IMR-90 (cell line): ENCODE measurements at regions not wholly inside any gene's neighbourhood (a gene's known extent, or its start where the extent isn't known, plus 50 kb on each side); places are given as distances from the start of the nearest gene placed in this dataset.

Source experiments
- ATAC-seq: fragments of 200-7000 bp; cut with Tn5 transposase; 2 replicates; pipeline ENCODE4 v1.9.1; 2020; ENCODE audit warnings: low read depth, mild to moderate bottlenecking, moderate library complexity
- BruUV-seq: library from RNA; stranded (reverse); fragments of 400-500 nt; replicated peaks from 2 replicates; lab custom pipeline; 2021; lab: Mats Ljungman, UMichigan
- CTCF ChIA-PET: fragments of 300-600 bp; formaldehyde crosslinking; extraction: SDS; loops from one replicate; lab custom pipeline; 2021; ENCODE audit warnings: antibody characterized with exemption; lab: Yijun Ruan, JAX
- POLR2A ChIA-PET: fragments of 300-600 bp; sonication (Branson Sonifier 250); formaldehyde crosslinking; loops from one replicate; lab custom pipeline; 2022; ENCODE audit warnings: antibody characterized with exemption; ENCODE audit not compliant: unreplicated experiment; lab: Charles Lee
- DNase-seq: peaks from one replicate; pipeline ENCODE4 v3.0.0; 2013
- H2AFZ ChIP-seq: replicated peaks from 2 replicates; pipeline ENCODE3; 2013; ENCODE audit warnings: low read length, mild to moderate bottlenecking; ENCODE audit not compliant: poor library complexity
- H2AK5ac ChIP-seq: 2 replicates; pipeline ENCODE4 v1.6.1; 2013; ENCODE audit warnings: low read depth, low read length, inconsistent platforms
- H2AK9ac ChIP-seq: replicated peaks from 2 replicates; pipeline ENCODE3; 2013; ENCODE audit warnings: mild to moderate bottlenecking, low read depth, low read length, moderate library complexity; ENCODE audit not compliant: poor library complexity
- H2BK120ac ChIP-seq: 2 replicates; pipeline ENCODE4 v1.6.1; 2013; ENCODE audit warnings: low read depth, low read length, inconsistent platforms
- H2BK15ac ChIP-seq: 3 replicates; pipeline ENCODE4 v1.6.1; 2013; ENCODE audit warnings: low read depth, low read length, inconsistent platforms
- H2BK20ac ChIP-seq: 2 replicates; pipeline ENCODE4 v1.6.1; 2013; ENCODE audit warnings: low read depth, mild to moderate bottlenecking, inconsistent platforms, low read length, moderate library complexity
- H2BK5ac ChIP-seq: 2 replicates; pipeline ENCODE4 v1.6.1; 2013; ENCODE audit warnings: mild to moderate bottlenecking, low read depth, low read length, inconsistent platforms; ENCODE audit not compliant: poor library complexity, severe bottlenecking
- H3K14ac ChIP-seq: replicated peaks from 2 replicates; pipeline ENCODE4 v1.6.1; 2013; ENCODE audit warnings: low read depth, low read length, inconsistent platforms
- H3K18ac ChIP-seq: 2 replicates; pipeline ENCODE4 v1.6.1; 2013; ENCODE audit warnings: low read depth, low read length, control low read depth
- H3K23ac ChIP-seq: 2 replicates; pipeline ENCODE4 v1.6.1; 2013; ENCODE audit warnings: low read depth, low read length, inconsistent platforms
- H3K27ac ChIP-seq: 2 replicates; pipeline ENCODE4 v1.5.1; 2013; ENCODE audit warnings: mild to moderate bottlenecking, control low read depth, low read length; ENCODE audit not compliant: insufficient read depth
- H3K27me3 ChIP-seq: 2 replicates; pipeline ENCODE4 v1.6.1; 2013; ENCODE audit warnings: low read length; ENCODE audit not compliant: control insufficient read depth, insufficient read depth
- H3K36me3 ChIP-seq: 2 replicates; pipeline ENCODE4 v1.6.1; 2013; ENCODE audit warnings: low read length, mixed read lengths; ENCODE audit not compliant: control insufficient read depth, insufficient read depth
- H3K4ac ChIP-seq: 2 replicates; pipeline ENCODE4 v1.6.1; 2013; ENCODE audit warnings: low read depth, low read length, inconsistent platforms
- H3K4me1 ChIP-seq: 2 replicates; pipeline ENCODE4 v1.6.1; 2013; ENCODE audit warnings: low read length, mixed read lengths; ENCODE audit not compliant: control insufficient read depth, insufficient read depth
- H3K4me2 ChIP-seq: 2 replicates; pipeline ENCODE4 v1.6.1; 2013; ENCODE audit warnings: low read depth, mild to moderate bottlenecking, control low read depth, low read length, moderate library complexity
- H3K4me3 ChIP-seq: 2 replicates; pipeline ENCODE4 v1.5.1; 2013; ENCODE audit warnings: low read depth, mild to moderate bottlenecking, control low read depth, low read length, moderate library complexity; ENCODE audit not compliant: insufficient read depth
- H3K56ac ChIP-seq: 2 replicates; pipeline ENCODE4 v1.6.1; 2013; ENCODE audit warnings: low read length, inconsistent platforms; ENCODE audit not compliant: insufficient read depth; ENCODE audit errors: extremely low read depth
- H3K79me1 ChIP-seq, 2 experiments: 2 replicates each; pipeline ENCODE4 v1.6.1; 2013; ENCODE audit warnings: low read length in 2 of 2, inconsistent platforms in 1 of 2, low read depth in 1 of 2
- H3K9ac ChIP-seq: 2 replicates; pipeline ENCODE4 v1.6.1; 2013; ENCODE audit warnings: low read depth, low read length, control low read depth
- H3K9me1 ChIP-seq: 2 replicates; pipeline ENCODE4 v1.6.1; 2013; ENCODE audit warnings: low read length, inconsistent platforms; ENCODE audit not compliant: insufficient read depth
- H3K9me3 ChIP-seq: 2 replicates; pipeline ENCODE4 v1.6.1; 2013; ENCODE audit warnings: low read length; ENCODE audit not compliant: control insufficient read depth, insufficient read depth
- H4K20me1 ChIP-seq: 2 replicates; pipeline ENCODE4 v1.6.1; 2013; ENCODE audit warnings: low read length, inconsistent platforms; ENCODE audit not compliant: insufficient read depth
- H4K5ac ChIP-seq: 2 replicates; pipeline ENCODE4 v1.6.1; 2013; ENCODE audit warnings: mild to moderate bottlenecking, low read depth, low read length, control low read depth
- H4K8ac ChIP-seq, 2 experiments: 2 replicates each; pipeline ENCODE4 v1.6.1; 2013; ENCODE audit warnings: low read depth in 2 of 2, low read length in 2 of 2, control low read depth in 1 of 2, inconsistent platforms in 1 of 2
- H4K91ac ChIP-seq: 2 replicates; pipeline ENCODE4 v1.6.1; 2013; ENCODE audit warnings: low read depth, low read length, inconsistent platforms; ENCODE audit not compliant: insufficient read depth
- RFX5 ChIP-seq: IDR thresholded peaks from 2 replicates; pipeline ENCODE4 v1.8.0; 2012; ENCODE audit warnings: low read depth, mild to moderate bottlenecking, low read length, moderate library complexity
- USF2 ChIP-seq: fragments of 150-350 bp; IDR thresholded peaks from 2 replicates; pipeline ENCODE4 v1.6.1; 2017; ENCODE audit warnings: mild to moderate bottlenecking, antibody characterized with exemption, low read length, low read depth
- WGBS, 2 experiments: methylation state at CpG; one replicate each; pipeline versions ENCODE4 v1.1.5 to v1.1.7; 2013; ENCODE audit warnings: missing lambda C conversion rate in 2 of 2; ENCODE audit not compliant: insufficient read length in 1 of 2; ENCODE audit errors: extremely low coverage in 2 of 2; 5-methylcytosine and 5-hydroxymethylcytosine counted together
- dilution Hi-C: fragments of 300-500 bp; cut with HindIII; formaldehyde crosslinking; loops from one replicate; pipeline ENCODE4 v1.14.3; 2018; ENCODE audit warnings: low sequenced_read_pairs; ENCODE audit not compliant: unreplicated experiment
- in situ Hi-C: fragments of 300-500 bp; cut with MboI; formaldehyde crosslinking; loops from 3 replicates; pipeline ENCODE4 v1.14.3; 2019; ENCODE audit warnings: low sequenced_read_pairs, inconsistent platforms, mixed read lengths
- intact Hi-C: fragments of 100-400 bp; cut with micrococcal nuclease; formaldehyde crosslinking; loops from 2 replicates; pipeline ENCODE4 v1.10.0; 2022

- DNase-seq (no peak), ATAC-seq (no peak)
- dilution Hi-C loops, result no loop called here
- Histone ChIP-seq H3K14ac (no peak overlapping the region), H3K79me1 (no peaks in the 10 kb centered on the region), H3K4me2 (no peak overlapping the region), H2BK15ac (no peak overlapping the region), H3K27ac (no peak overlapping the region), H3K27me3 (no peaks in the 10 kb centered on the region), H3K9me3 (peaks cover 6% of the 10 kb centered on the region), H2AK5ac (no peak overlapping the region), H2AK9ac (no peak overlapping the region), H3K23ac (no peak overlapping the region), H3K9ac (no peak overlapping the region), H4K91ac (no peak overlapping the region), H2BK120ac (no peak overlapping the region), H4K20me1 (no peaks in the 10 kb centered on the region), H3K9me1 (no peaks in the 10 kb centered on the region), H4K8ac (no peak overlapping the region), H4K5ac (no peak overlapping the region), H3K4me1 (no peaks in the 10 kb centered on the region), H2BK5ac (no peak overlapping the region), H3K36me3 (no peaks in the 10 kb centered on the region), H2BK20ac (no peak overlapping the region), H3K4ac (no peak overlapping the region), H2AFZ (no peak overlapping the region), H3K4me3 (no peak overlapping the region), H3K56ac (no peak overlapping the region), H3K18ac (no peak overlapping the region)
- CTCF ChIA-PET, result no interaction called here
- WGBS, 2 experiments, result no CpG with 5 or more reads among the region's 3 CpGs
- POLR2A ChIA-PET, result no interaction called here
- intact Hi-C loops, result no loop called here
- no TSS peak for BruUV-seq
- in situ Hi-C loops, result no loop called here
- TF ChIP-seq USF2, result no peak
- TF ChIP-seq RFX5, result no peak
Measured at GRCh38 chr16:60151987-60152386, 1417.9 kb upstream of the GOT2 start.
